ACHN (cell line): ENCODE measurements at regions not wholly inside any gene's neighbourhood (a gene's known extent, or its start where the extent isn't known, plus 50 kb on each side); places are given as distances from the start of the nearest gene placed in this dataset.
"Not testable (repeated sequence)": the region's sequence is repeated elsewhere in the genome, so short reads cannot be mapped to it uniquely, and the experiment has no call there.

Experiments
- DNase-seq: peaks from one replicate; pipeline ENCODE4 v3.0.0-alpha.2; 2015
- in situ Hi-C: cut with HindIII; loops from 2 replicates; pipeline ENCODE4 v1.10.0; 2017; ENCODE audit warnings: low sequenced_read_pairs, low pct_ligation_motif_present, low pct_unique_long_range_greater_than_20kb

GRCh38 chr9:86997156-86997555 lies 49.9 kb upstream of the GAS1 start:
- in situ Hi-C loops, result no loop called here

GRCh38 chr9:86997951-86998350 lies 50.6 kb upstream of the GAS1 start:
- in situ Hi-C loops, result no loop called here
- no peak for DNase-seq

More at GRCh38 chr9:86997156-86997555, 49.9 kb upstream of the GAS1 start:
- no peak for DNase-seq

GRCh38 chr9:87002517-87002916 lies 55.2 kb upstream of the GAS1 start:
- in situ Hi-C loops, result no loop called here
- no peak for DNase-seq

- in situ Hi-C loops, result no loop called here
Measured at GRCh38 chr9:87004016-87004415, 56.7 kb upstream of the GAS1 start.

GRCh38 chr9:87006956-87007355 lies 59.6 kb upstream of the GAS1 start:
- DNase-seq, result no peak
- in situ Hi-C loops, result no loop called here

More at GRCh38 chr9:87004016-87004415, 56.7 kb upstream of the GAS1 start:
- DNase-seq, result no peak

GRCh38 chr9:87007711-87008366 lies 60.5 kb upstream of the GAS1 start:
- no peak for DNase-seq
- in situ Hi-C loops, result no loop called here

- in situ Hi-C loops, result no loop called here
- no peak for DNase-seq
Measured at GRCh38 chr9:87008667-87009066, 61.4 kb upstream of the GAS1 start.

GRCh38 chr9:87010626-87011025 lies 63.3 kb upstream of the GAS1 start:
- in situ Hi-C loops, result no loop called here
- no peak for DNase-seq

GRCh38 chr9:87011551-87011950 lies 64.2 kb upstream of the GAS1 start:
- in situ Hi-C loops, result no loop called here
- DNase-seq, result no peak

GRCh38 chr9:87013490-87013889 lies 66.2 kb upstream of the GAS1 start:
- no peak for DNase-seq
- in situ Hi-C loops, result no loop called here

- DNase-seq, result no peak
- in situ Hi-C loops, result no loop called here
Measured at GRCh38 chr9:87014436-87014835, 67.1 kb upstream of the GAS1 start.

- DNase-seq, result no peak
- in situ Hi-C loops, result no loop called here
Measured at GRCh38 chr9:87016681-87017080, 69.4 kb upstream of the GAS1 start.

GRCh38 chr9:87020169-87020950 lies 73.1 kb upstream of the GAS1 start:
- in situ Hi-C loops, result no loop called here
- no peak for DNase-seq

GRCh38 chr9:87022178-87022577 lies 74.9 kb upstream of the GAS1 start:
- DNase-seq, result no peak
- in situ Hi-C loops, result no loop called here

GRCh38 chr9:87026204-87026603 lies 78.9 kb upstream of the GAS1 start:
- in situ Hi-C loops, result no loop called here
- DNase-seq, result no peak

- DNase-seq, in situ Hi-C loops: not testable (repeated sequence)
Measured at GRCh38 chr9:87028836-87029235, 81.5 kb upstream of the GAS1 start.

GRCh38 chr9:87029905-87030304 lies 82.6 kb upstream of the GAS1 start:
- DNase-seq, result no peak
- in situ Hi-C loops, result no loop called here

- in situ Hi-C loops, result no loop called here
- DNase-seq, result no peak
Measured at GRCh38 chr9:87034841-87035240, 87.5 kb upstream of the GAS1 start.

- DNase-seq, result no peak
- in situ Hi-C loops, result no loop called here
Measured at GRCh38 chr9:87035879-87036278, 88.6 kb upstream of the GAS1 start.

GRCh38 chr9:87036506-87036905 lies 89.2 kb upstream of the GAS1 start:
- in situ Hi-C loops, result no loop called here
- DNase-seq, result no peak
